ENCODE measurements at regions not wholly inside any gene's neighbourhood (a gene's known extent, or its start where the extent isn't known, plus 50 kb on each side); places are given as distances from the start of the nearest gene placed in this dataset.
"Not testable (repeated sequence)": the region's sequence is repeated elsewhere in the genome, so short reads cannot be mapped to it uniquely, and the experiment has no call there.

GRCh38 chr1:121519042-121519755 is 334.4 kb downstream of the SRGAP2C start:
- peak; percentile 76 for DNase-seq (ENCODE audit: low spot score)

- not testable (repeated sequence) for DNase-seq (ENCODE audit: low spot score)
Measured at GRCh38 chr1:121519756-121520286, 335.0 kb downstream of the SRGAP2C start.

DNA sequence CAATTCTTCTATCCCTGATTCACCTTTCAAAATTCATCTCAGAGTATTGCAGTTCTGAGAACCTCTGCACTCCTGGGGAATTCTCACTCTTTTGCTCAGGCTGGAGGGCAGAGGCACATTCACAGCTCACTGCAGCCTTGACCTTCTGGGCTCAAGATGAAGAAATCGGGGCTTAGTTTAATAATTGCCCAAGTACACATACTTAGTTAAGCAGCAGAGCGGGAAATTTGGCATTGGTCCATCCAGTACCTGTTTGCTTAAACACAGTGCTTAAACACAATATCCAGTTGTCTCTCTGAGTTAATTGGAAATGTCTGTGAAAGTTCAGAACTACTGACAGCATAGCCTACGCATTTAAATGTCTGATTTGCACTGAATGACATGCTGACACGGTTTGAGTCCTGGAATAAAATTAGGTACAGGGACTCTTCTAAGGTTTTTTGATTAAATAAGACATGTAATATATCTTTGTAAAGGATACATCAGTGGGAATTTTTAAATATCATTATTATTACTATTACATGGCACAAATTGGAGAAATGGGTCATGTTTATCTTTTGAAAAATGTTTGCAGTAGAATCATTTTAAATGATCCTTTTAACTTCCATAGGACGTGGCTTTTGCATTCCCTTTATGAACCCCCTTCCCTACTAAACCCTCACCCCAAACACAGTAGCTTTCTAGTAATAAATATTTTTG is 337.4 kb downstream of the SRGAP2C start:
- no peak for DNase-seq (ENCODE audit: low spot score)

GRCh38 chr1:121523112-121523511 is 338.3 kb downstream of the SRGAP2C start:
- not testable (repeated sequence) for DNase-seq (ENCODE audit: low spot score)

GRCh38 chr1:121525355-121525754 is 340.6 kb downstream of the SRGAP2C start:
- DNase-seq (ENCODE audit: low spot score) = no peak

- not testable (repeated sequence) for DNase-seq (ENCODE audit: low spot score)
Measured at GRCh38 chr1:121528958-121529357, 344.2 kb downstream of the SRGAP2C start.

DNA sequence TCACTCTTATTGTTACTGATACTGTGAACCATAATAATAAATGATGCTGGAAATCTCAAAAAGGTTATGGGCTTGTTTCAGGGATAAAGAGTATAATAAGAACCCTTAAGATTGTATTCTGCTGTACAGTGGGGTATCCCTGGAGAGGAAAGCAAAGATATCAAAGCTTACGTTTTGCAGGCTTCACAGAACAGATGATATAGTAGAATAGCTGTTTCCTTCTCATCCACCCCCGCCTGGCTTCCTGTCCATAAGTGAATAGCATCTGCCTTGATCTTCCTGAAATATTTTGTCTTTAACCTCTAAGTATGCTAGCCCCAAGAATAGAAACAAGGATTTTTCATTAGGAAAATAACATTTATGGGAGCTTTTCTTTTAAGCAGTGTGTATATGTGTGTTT is 345.3 kb downstream of the SRGAP2C start:
- not testable (repeated sequence) for DNase-seq (ENCODE audit: low spot score)

DNA sequence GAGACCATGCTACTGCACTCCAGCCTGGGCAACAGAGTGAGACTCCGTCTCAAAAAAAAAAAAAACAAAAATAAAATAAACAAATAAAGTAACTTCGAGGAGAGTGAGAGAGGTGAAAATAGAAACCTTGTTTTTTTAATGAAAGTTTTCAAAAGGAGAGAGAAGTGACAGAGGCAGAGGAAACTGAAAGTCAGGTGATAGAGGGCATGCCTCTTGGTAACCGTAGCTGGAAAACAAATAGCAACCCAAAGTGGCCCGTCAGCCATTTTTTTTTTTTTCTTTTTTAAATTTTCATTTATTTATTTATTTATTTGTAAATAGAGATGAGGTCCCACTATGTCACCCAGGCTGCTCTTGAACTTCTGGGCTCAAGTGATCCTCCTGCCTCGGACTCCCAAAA is 347.0 kb downstream of the SRGAP2C start:
- not testable (repeated sequence) for DNase-seq (ENCODE audit: low spot score)

- not testable (repeated sequence) for DNase-seq (ENCODE audit: low spot score)
Measured at GRCh38 chr1:121538148-121538547, 353.4 kb downstream of the SRGAP2C start.

DNA sequence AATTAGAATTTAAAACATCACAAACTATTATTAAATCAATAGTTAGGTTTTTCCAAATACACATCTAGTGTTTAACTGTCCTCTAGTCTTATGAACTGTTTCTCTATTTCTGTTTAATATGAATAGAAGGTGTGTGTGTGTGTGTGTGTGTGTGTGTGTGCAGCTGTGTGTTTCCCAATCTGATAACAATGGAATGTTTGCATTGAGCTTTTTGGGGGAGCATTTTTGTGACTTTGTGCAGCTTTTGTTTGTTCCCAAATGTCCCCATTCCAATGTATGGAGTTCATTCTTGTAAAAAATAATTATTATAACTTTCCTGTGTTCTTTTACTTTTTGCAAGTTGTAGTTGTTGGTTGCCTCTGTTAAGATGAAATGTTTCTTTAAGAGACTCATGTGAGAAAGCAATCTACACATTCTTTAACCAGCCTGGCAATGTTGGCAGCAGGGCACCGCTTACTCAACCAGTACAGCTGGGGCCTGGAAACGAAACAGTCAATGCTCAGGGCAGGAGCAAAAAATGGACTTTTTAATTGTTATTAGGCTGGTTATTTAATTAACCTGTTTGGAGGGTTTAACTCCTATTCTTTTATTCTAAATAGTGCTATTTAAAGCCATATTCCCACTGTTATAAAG is 354.3 kb downstream of the SRGAP2C start:
- no peak for DNase-seq (ENCODE audit: low spot score)

DNA sequence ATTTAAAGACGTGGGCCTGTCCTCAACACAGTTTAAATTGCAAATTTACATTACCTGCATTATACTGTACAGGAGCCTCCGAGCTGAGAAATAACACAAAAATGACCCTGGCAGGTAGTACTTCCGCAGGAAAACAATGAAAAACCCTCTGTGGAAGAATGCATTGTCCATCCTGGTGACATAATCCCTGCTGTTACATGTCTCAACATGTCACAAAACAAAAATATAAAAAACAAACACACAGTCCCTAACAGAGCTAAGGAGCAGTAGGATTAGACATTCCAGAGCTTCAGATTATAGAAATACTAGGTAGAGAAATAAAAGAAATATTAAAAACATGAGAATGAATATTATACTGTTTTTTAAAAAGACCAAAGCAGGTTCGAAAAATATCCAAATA is 359.2 kb downstream of the SRGAP2C start:
- DNase-seq (ENCODE audit: low spot score) = not testable (repeated sequence)

GRCh38 chr1:121544500-121544899 is 359.7 kb downstream of the SRGAP2C start:
- no peak for DNase-seq (ENCODE audit: low spot score)

GRCh38 chr1:121545899-121546298 is 361.1 kb downstream of the SRGAP2C start:
- not testable (repeated sequence) for DNase-seq (ENCODE audit: low spot score)

DNA sequence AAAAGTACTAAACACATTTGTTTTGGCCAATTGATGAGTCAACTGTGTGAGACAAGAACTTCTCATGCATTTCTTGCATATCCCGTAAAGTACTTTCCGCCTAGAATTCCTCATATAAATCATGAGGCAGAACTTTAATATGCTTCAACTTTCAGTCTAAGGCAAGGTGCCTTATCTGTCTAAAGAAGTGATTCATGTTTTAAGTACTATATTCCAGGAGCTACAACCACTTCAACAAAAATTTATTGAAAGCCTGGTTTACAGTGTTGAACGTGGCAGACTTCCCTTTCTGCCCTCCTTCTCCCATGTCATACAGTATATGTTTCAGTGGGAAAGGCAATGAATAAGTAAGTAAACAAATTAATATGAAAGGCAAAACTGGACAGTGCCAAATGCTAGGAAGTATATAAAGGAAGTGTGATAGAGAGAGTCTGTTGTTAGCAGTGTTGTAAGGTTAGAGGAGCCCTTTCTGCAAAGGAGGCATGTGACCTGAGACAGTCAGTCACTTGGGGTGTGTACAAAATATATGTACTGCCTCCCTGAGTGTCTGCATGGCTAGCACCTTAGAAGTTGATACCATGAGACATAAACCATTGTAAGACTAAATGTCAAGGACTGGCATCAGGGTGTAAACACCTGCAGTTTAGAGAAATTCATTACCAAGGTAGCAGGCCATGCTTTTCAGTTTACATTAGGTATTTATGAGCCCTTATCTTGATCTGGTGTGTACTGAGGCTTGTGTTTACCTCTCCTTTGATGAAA is 362.2 kb downstream of the SRGAP2C start:
- DNase-seq (ENCODE audit: low spot score) = no peak

DNA sequence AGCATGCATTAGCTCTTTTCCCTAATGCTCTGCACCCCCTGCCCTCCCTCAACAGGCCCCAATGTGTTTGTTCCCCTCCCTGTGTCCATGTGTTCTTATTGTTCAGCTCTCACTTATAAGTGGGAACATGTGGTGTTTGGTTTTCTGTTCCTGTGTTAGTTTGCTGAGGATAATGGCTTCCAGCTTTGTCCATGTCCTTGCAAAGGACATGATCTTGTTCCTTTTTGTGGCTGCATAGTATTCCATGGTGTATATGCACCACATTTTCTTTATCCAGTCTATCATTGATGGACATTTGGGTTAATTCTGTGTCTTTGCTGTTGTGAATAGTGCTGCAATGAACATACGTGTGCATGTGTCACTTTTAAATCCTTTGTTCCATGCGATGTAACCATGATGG is 363.0 kb downstream of the SRGAP2C start:
- not testable (repeated sequence) for DNase-seq (ENCODE audit: low spot score)

- DNase-seq (ENCODE audit: low spot score) = not testable (repeated sequence)
Measured at GRCh38 chr1:121550817-121551216, 366.0 kb downstream of the SRGAP2C start.

DNA sequence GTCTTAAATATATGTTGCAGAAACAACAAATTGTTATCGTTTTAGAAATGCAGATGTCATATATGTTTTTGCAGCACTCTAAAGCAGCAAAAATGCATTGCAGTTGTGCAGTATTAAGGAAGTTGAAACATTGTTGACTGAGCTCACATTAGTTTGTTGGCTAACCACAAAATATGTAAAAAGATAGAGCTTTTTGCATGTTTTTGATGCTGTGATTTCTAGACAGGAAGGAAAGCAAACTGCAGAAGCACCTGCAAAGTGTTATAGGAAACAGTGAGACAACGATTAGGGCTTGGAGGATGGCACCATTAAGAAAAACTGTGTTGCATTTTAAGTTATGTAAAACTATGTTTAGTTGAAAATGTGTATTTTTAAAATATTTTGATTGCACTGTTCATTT is 366.7 kb downstream of the SRGAP2C start:
- not testable (repeated sequence) for DNase-seq (ENCODE audit: low spot score)

- not testable (repeated sequence) for DNase-seq (ENCODE audit: low spot score)
Measured at GRCh38 chr1:121556560-121556959, 371.8 kb downstream of the SRGAP2C start.

DNA sequence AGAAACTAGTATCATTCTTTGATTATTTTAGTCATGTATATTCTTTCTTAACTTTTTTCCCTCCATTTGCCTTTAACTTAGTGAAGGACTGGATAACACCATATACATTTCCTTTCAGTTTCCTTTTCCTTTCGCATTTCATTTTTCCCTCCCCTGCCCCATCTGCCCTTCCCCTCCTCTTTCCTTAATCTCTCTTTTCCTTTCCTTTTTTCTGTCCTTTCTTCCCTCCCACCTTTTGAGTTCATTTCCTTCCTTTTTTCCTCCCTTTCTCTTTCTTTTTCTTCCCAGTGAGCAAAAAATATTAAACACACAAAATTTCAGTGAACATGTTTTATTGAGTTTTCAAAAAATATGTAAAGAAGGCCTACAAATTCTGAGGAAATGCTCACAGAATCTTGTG is 373.3 kb downstream of the SRGAP2C start:
- DNase-seq (ENCODE audit: low spot score) = not testable (repeated sequence)

GRCh38 chr1:121558514-121558913 is 373.7 kb downstream of the SRGAP2C start:
- peak; percentile 55 for DNase-seq (ENCODE audit: low spot score)

- DNase-seq (ENCODE audit: low spot score) = no peak
Measured at GRCh38 chr1:121566346-121566745, 381.6 kb downstream of the SRGAP2C start.

DNA sequence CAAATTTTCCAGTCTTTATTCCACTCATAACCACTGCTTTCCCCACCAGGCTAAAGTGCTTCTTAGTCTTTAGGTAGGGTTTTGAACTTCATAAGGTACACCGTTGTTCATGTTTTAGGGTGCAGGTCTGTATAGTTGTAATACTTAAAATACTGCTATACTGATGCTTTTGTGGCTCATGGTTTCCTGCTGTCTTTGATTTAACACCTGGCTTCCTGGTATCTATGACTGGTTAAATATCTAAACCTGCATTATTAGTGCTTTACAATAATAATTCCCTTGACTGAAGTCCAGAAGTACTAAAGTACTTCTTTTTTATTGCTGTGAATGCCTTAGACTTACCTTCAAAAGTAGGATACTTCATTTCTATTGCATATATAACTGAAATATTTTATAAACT is 384.7 kb downstream of the SRGAP2C start:
- no peak for DNase-seq (ENCODE audit: low spot score)

Data from pons (tissue), 1 donor.